ENCODE measurements at regions not wholly inside any gene's neighbourhood (a gene's known extent, or its start where the extent isn't known, plus 50 kb on each side); places are given as distances from the start of the nearest gene placed in this dataset.

DNA sequence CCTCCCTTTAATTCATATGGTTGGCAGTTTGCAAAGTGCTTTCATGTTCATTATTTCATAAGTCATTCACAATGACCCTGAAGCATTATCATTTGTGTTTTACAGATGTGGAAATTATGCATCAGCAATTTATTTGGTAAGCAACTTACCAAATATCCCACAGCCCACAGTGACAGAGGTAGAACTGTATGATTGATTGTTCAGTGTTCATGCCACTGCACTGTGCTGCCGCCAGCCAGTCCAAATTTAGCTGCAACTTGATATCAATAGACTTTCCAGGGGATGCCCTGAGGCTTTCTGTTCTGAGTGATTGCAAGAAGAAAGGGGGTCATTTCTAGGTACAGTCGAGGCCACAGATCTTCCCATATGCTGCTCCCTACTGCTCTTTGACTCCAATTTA lies 380.3 kb downstream of the PLPP3 start:
- peaks cover 5% of the 10 kb centered on the region for H3K4me1 Mint-ChIP-seq
- DNase-seq, result no peak
- Histone ChIP-seq H3K27ac (ENCODE audit: low read depth in 1 of 2, low read length in 2 of 2) (no peak overlapping the region), H3K4me1 (ENCODE audit: control insufficient read depth in 1 of 2, insufficient read depth in 2 of 2, low read length in 2 of 2) (no peaks in the 10 kb centered on the region), H2AFZ (ENCODE audit: insufficient read depth, low read depth, low read length, poor library complexity, severe bottlenecking) (no peak overlapping the region), H3K9me3 (replicated peaks in 1 of 2; ENCODE audit: control insufficient read depth in 1 of 2, insufficient read depth in 1 of 2, low read length in 2 of 2) (no peaks in the 10 kb centered on the region), H3K9ac (ENCODE audit: insufficient read depth, low read length, poor library complexity, severe bottlenecking) (no peak overlapping the region), H3K79me2 (ENCODE audit: insufficient read depth, low read length) (no peaks in the 10 kb centered on the region), H3K27me3 (ENCODE audit: control insufficient read depth in 2 of 2, insufficient read depth in 2 of 2, low read length in 2 of 2) (no peaks in the 10 kb centered on the region), H4K20me1 (ENCODE audit: insufficient read depth, low read length) (no peaks in the 10 kb centered on the region), H3K4me3 (replicated peaks in 1 of 3; ENCODE audit: low read depth in 2 of 3, low read length in 3 of 3) (no peak overlapping the region), H3K36me3 (replicated peaks in 1 of 2; ENCODE audit: control insufficient read depth in 1 of 2, insufficient read depth in 2 of 2, low read length in 2 of 2) (no peaks in the 10 kb centered on the region), H3K4me2 (replicated peaks; ENCODE audit: extremely low read depth, low read length, poor library complexity, severe bottlenecking) (no peak overlapping the region)
- intact Hi-C loops (cut with micrococcal nuclease), result no loop called here
- no peak overlapping the region for H3K4me3 Mint-ChIP-seq
- H3K27me3 Mint-ChIP-seq (ENCODE audit: low read depth in 3 of 3), result peaks cover 2 to 4% (median 2%) of the 10 kb centered on the region in 3 donors
- TF ChIP-seq, protein P1, sequence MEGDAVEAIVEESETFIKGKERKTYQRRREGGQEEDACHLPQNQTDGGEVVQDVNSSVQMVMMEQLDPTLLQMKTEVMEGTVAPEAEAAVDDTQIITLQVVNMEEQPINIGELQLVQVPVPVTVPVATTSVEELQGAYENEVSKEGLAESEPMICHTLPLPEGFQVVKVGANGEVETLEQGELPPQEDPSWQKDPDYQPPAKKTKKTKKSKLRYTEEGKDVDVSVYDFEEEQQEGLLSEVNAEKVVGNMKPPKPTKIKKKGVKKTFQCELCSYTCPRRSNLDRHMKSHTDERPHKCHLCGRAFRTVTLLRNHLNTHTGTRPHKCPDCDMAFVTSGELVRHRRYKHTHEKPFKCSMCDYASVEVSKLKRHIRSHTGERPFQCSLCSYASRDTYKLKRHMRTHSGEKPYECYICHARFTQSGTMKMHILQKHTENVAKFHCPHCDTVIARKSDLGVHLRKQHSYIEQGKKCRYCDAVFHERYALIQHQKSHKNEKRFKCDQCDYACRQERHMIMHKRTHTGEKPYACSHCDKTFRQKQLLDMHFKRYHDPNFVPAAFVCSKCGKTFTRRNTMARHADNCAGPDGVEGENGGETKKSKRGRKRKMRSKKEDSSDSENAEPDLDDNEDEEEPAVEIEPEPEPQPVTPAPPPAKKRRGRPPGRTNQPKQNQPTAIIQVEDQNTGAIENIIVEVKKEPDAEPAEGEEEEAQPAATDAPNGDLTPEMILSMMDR (IDR thresholded peaks at IDR 0.05), result no peak
- no peaks in the 10 kb centered on the region for H3K36me3 Mint-ChIP-seq
- H3K27ac Mint-ChIP-seq, result no peak overlapping the region
- WGBS (ENCODE audit: insufficient coverage), result 86% methylated on average over 1 of the region's 2 CpGs
- H3K9me3 Mint-ChIP-seq, result no peaks in the 10 kb centered on the region

DNA sequence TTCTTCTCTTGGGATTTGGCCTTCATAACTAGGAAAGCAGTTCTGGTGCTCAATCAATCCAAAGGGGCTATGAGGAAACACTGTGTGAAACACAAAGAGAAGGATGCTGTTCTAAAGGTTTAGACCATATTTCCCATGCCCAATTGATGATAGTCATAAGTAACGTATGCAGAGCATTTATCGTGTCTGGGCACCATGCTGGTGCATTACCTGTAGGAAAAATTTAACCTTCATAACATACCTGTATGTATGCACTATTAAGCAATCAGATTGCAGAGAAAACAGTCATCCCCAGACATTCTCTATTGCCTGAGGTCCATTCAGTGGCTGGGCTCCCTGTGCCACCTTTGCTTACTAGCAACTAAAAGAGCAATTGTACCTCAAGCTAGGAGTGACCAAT lies 381.4 kb downstream of the PLPP3 start:
- no peak overlapping the region for H3K27ac Mint-ChIP-seq

More for the DNA sequence above, 381.4 kb downstream of the PLPP3 start:
- TF ChIP-seq, protein P1 (IDR thresholded peaks at IDR 0.05), result no peak
- peaks cover 5% of the 10 kb centered on the region for H3K4me1 Mint-ChIP-seq
- DNase-seq, result no peak
- Histone ChIP-seq H3K36me3 (replicated peaks in 1 of 2; ENCODE audit: control insufficient read depth in 1 of 2, insufficient read depth in 2 of 2, low read length in 2 of 2) (no peaks in the 10 kb centered on the region), H3K9me3 (replicated peaks in 1 of 2; ENCODE audit: control insufficient read depth in 1 of 2, insufficient read depth in 1 of 2, low read length in 2 of 2) (no peaks in the 10 kb centered on the region), H3K27ac (ENCODE audit: low read depth in 1 of 2, low read length in 2 of 2) (no peak overlapping the region), H3K4me1 (ENCODE audit: control insufficient read depth in 1 of 2, insufficient read depth in 2 of 2, low read length in 2 of 2) (no peaks in the 10 kb centered on the region), H3K79me2 (ENCODE audit: insufficient read depth, low read length) (no peaks in the 10 kb centered on the region), H3K9ac (ENCODE audit: insufficient read depth, low read length, poor library complexity, severe bottlenecking) (no peak overlapping the region), H3K27me3 (ENCODE audit: control insufficient read depth in 2 of 2, insufficient read depth in 2 of 2, low read length in 2 of 2) (no peaks in the 10 kb centered on the region), H3K4me3 (replicated peaks in 1 of 3; ENCODE audit: low read depth in 2 of 3, low read length in 3 of 3) (no peak overlapping the region), H3K4me2 (replicated peaks; ENCODE audit: extremely low read depth, low read length, poor library complexity, severe bottlenecking) (no peak overlapping the region), H4K20me1 (ENCODE audit: insufficient read depth, low read length) (no peaks in the 10 kb centered on the region), H2AFZ (ENCODE audit: insufficient read depth, low read depth, low read length, poor library complexity, severe bottlenecking) (no peak overlapping the region)
- no CpG with 5 or more reads among the region's 2 CpGs for WGBS (ENCODE audit: insufficient coverage)
- no peaks in the 10 kb centered on the region for H3K36me3 Mint-ChIP-seq
- peaks cover 0 to 2% (median 0%) of the 10 kb centered on the region in 7 donors for H3K9me3 Mint-ChIP-seq
- intact Hi-C loops (cut with micrococcal nuclease), result no loop called here
- no peak overlapping the region for H3K4me3 Mint-ChIP-seq
- H3K27me3 Mint-ChIP-seq (ENCODE audit: low read depth in 3 of 3), result peaks cover 2 to 4% (median 2%) of the 10 kb centered on the region in 3 donors

All from CD14-positive monocyte (primary cell).